Stomach (tissue), 8 donors: ENCODE measurements at regions not wholly inside any gene's neighbourhood (a gene's known extent, or its start where the extent isn't known, plus 50 kb on each side); places are given as distances from the start of the nearest gene placed in this dataset.

ENCODE experiments used
- DNase-seq, 2 donors: peaks; one replicate each; pipeline versions ENCODE4 v3.0.0 to v3.0.0-alpha.2; 2013 to 2019
- H3K27ac ChIP-seq, 5 donors: fragments of 200-600 bp in 4 of 5; sonication (generic) in 4 of 5; one replicate each; pipeline ENCODE4 v1.5.1; 2013 to 2019; ENCODE audit warnings: mild to moderate bottlenecking in 1 of 5, moderate library complexity in 1 of 5
- H3K27me3 ChIP-seq, 3 donors: fragments of 200-600 bp; sonication (generic); one replicate each; pipeline ENCODE4 v1.5.1; 2017 to 2019; ENCODE audit warnings: mixed run types in 1 of 3
- H3K36me3 ChIP-seq, 4 donors: fragments of 200-600 bp; sonication (generic); 1 replicate in 3 of 4; 2 replicates in 1 of 4; pipeline ENCODE4 v1.5.1; 2016 to 2019
- H3K4me1 ChIP-seq, 4 donors: fragments of 200-600 bp; sonication (generic); one replicate each; pipeline ENCODE4 v1.5.1; 2016 to 2019
- H3K4me3 ChIP-seq, 4 donors: fragments of 200-600 bp; sonication (generic) in 3 of 4; one replicate each; pipeline ENCODE4 v1.5.1; 2016 to 2019; ENCODE audit warnings: mild to moderate bottlenecking in 1 of 4
- H3K9me3 ChIP-seq, 4 donors: fragments of 200-600 bp; sonication (generic); one replicate each; pipeline ENCODE4 v1.5.1; 2016 to 2019
- EP300 ChIP-seq: sonication (generic); formaldehyde crosslinking; IDR thresholded peaks from one replicate; pipeline ENCODE4 v1.6.1; 2017; ENCODE audit warnings: antibody characterized with exemption
- POLR2A ChIP-seq, 4 donors: fragments of 450-650 bp; IDR thresholded peaks; one replicate each; pipeline ENCODE4 v1.6.1; 2016; ENCODE audit warnings: antibody characterized with exemption in 4 of 4, control low read depth in 2 of 4, mild to moderate bottlenecking in 1 of 4, moderate library complexity in 1 of 4
- POLR2AphosphoS5 ChIP-seq, 3 donors: sonication (generic); formaldehyde crosslinking; IDR thresholded peaks; one replicate each; pipeline ENCODE4 v1.6.1; 2016; ENCODE audit warnings: antibody characterized with exemption in 3 of 3
- WGBS, 5 donors: extraction: QIAGEN DNeasy Blood & Tissue Kit in 3 of 5; methylation state at CpG; one replicate each; pipeline versions ENCODE4 v1.1.5 to v1.1.7; 2013 to 2018; 5-methylcytosine and 5-hydroxymethylcytosine counted together
- intact Hi-C: fragments of 100-400 bp; cut with DNase I; formaldehyde crosslinking; loops from one replicate; pipeline ENCODE4 v1.15.1; 2023; ENCODE audit warnings: low total_unique reads
- TF ChIP-seq, protein P1 (sequence below), 7 experiments: fragments of 450-650 bp in 4 of 7; fragments of 200-600 bp in 3 of 7; sonication (generic) in 3 of 7; IDR thresholded peaks; one replicate each; pipeline ENCODE4 v1.5.1; 2016 to 2019; ENCODE audit warnings: antibody characterized with exemption in 7 of 7, control low read depth in 2 of 7, mild to moderate bottlenecking in 1 of 7
- donor health status: healthy with polysubstance abuse.
- donor health status: Bipolar disorder and iron deficiency.
- donor health status: healthy.

DNA sequence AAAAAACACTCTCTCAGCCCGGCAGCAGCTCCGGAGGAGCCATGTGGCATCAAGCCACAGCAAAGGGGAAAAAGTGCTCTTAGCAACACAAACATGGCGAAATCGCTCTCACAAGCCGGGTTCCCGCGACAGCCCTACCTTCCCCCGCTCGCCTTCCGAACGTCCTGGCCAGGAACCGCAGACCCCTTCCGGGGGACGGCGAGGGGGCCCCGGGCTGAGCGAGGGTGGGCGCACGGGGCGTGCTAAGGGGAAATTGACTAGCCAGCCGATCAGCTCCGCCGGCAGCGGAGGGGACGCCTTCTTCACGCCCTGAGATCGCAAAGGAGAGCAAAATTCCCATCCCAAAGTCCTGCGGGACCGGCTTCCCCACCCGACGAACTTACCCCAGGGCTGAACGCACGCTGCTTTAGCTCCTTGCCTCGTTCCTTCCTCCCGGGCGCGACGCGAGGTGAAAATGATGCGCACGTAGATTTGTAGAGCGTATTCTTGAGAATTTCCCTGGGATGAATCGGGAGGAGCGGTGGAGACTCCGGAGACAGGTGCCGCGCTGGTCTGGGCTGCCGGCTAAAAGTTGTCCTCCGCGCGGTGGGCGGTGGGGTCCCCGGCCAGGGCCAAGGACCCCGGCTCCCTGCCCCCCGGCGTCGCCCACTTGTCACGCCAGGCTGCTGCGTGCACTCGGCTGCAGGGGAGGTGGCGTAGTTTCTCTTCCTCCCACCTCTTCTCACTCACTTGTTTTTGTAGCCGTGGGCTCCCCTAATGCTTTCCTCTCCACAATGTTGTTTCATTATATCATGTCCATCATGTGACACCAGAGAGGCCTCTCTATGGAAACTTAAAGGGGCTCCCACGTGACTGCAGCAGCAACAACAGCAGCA is 220.1 kb upstream of the MKLN1 start:
- TF ChIP-seq EP300: no peak
- TF ChIP-seq POLR2AphosphoS5 (IDR thresholded peaks at IDR 0.05): peak; percentile 69 to 98 (median 89)
- TF ChIP-seq POLR2A (IDR thresholded peaks at IDR 0.05): peak in 2 of 4 donors; percentile 39 to 76
- TF ChIP-seq, protein P1, sequence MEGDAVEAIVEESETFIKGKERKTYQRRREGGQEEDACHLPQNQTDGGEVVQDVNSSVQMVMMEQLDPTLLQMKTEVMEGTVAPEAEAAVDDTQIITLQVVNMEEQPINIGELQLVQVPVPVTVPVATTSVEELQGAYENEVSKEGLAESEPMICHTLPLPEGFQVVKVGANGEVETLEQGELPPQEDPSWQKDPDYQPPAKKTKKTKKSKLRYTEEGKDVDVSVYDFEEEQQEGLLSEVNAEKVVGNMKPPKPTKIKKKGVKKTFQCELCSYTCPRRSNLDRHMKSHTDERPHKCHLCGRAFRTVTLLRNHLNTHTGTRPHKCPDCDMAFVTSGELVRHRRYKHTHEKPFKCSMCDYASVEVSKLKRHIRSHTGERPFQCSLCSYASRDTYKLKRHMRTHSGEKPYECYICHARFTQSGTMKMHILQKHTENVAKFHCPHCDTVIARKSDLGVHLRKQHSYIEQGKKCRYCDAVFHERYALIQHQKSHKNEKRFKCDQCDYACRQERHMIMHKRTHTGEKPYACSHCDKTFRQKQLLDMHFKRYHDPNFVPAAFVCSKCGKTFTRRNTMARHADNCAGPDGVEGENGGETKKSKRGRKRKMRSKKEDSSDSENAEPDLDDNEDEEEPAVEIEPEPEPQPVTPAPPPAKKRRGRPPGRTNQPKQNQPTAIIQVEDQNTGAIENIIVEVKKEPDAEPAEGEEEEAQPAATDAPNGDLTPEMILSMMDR (IDR thresholded peaks at IDR 0.05): peak in 1 of 7 experiments; percentile 7
- DNase-seq: peak; percentile 69 to 84
- H3K9me3 ChIP-seq: no peaks in the 10 kb centered on the region
- H3K36me3 ChIP-seq: peaks cover 0 to 10% (median 0%) of the 10 kb centered on the region in 4 donors
- H3K4me1 ChIP-seq: peaks cover 14 to 69% (median 60%) of the 10 kb centered on the region in 4 donors
- peak overlapping the region; percentile 90 to 100 (median 99) for H3K27ac ChIP-seq
- intact Hi-C loops: no loop called here
- no peaks in the 10 kb centered on the region for H3K27me3 ChIP-seq
- H3K4me3 ChIP-seq: peak overlapping the region; percentile 77 to 93 (median 89)
- WGBS, 5 donors: 0 to 1% (median 0%) methylated on average over 21 to 63 of the region's 63 CpGs

DNA sequence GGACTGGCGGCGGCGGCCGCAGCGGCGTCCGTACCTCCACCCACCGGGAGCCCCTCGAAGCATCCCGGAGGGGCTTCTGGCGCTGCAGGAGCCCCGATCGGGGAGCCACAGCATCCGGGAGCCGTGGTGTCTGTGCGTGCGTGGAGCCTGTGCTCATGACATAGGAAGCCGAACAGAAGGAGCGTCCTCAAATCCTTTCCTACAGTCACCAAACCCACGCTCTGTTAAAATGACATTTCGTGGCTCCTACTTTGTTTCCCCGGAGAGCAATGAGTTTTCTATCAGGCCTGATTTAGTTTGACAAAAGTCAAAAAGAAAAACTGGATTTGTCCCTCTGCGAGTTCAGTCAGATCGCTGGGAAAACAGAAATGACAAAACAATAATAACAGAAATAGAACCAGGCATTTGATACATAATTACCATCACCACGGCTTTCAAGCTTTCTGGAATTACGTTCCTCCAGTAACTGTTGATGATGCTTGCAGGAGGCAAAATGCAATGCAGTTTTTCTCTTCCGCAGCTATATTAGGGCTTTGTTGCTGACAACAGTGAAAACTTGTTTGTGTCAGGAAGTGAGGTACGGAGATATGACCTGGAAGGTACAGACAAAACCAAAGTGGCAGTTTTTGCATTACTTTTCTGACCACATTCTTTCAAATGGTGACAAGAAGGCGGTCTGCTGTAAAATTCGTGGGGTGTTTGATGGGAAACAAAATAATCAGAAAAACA is 219.3 kb upstream of the MKLN1 start:
- WGBS, 5 donors: 4 to 11% (median 7%) methylated on average over 30 of the region's 30 CpGs
- intact Hi-C loops: no loop called here
- Histone ChIP-seq H3K4me1 (peaks cover 9 to 61% (median 52%) of the 10 kb centered on the region in 4 donors), H3K27me3 (no peaks in the 10 kb centered on the region), H3K36me3 (peaks cover 0 to 5% (median 0%) of the 10 kb centered on the region in 4 donors), H3K27ac (peak overlapping the region; percentile 90 to 100 (median 99)), H3K4me3 (peak overlapping the region; percentile 77 to 93 (median 89)), H3K9me3 (no peaks in the 10 kb centered on the region)
- TF ChIP-seq POLR2A (IDR thresholded peaks at IDR 0.05): no peak
- TF ChIP-seq, protein P1 (IDR thresholded peaks at IDR 0.05): no peak
- TF ChIP-seq POLR2AphosphoS5 (IDR thresholded peaks at IDR 0.05): peak in 2 of 3 donors; percentile 45 to 46
- peak in 1 of 2 donors; percentile 58 for DNase-seq

DNA sequence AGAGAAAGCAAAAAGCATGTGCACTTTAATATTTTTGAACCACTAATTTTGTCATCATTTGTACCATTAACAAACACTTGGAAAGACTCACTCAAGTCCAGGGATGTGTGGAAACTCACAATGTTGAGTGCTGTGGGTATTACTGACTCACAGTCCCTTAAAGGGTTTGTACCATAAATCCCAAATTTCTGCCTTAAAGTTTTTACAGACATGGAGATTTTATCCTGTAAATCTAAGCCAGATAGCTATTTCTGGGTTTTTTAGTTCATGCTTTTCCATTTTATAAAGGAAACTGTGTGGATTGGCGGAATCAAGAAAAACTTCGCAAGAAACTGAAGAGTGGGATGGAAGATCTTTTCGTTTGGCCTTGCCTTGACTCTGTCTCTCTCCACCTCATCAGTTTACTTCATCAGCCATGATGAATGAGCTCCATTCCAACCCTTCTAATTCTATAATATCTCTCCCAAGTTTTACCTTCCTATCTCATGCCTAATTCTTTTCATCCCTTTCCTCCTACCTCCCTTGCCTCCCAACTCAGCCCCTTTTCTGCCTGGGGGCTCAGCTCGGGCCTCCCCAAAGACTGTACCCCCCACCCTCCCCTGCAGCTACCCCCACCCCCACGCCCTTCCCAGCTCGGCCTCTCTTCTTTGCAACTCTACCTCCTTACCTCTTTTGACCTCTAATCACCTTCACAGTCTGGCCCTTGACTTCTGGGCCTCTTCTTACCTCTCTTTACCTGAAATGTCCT is 218.5 kb upstream of the MKLN1 start:
- H3K9me3 ChIP-seq: no peaks in the 10 kb centered on the region
- DNase-seq: no peak
- 58 to 67% (median 64%) methylated on average over 6 of the region's 6 CpGs for WGBS, 5 donors
- peak overlapping the region; percentile 89 to 100 (median 99) for H3K27ac ChIP-seq
- peaks cover 8 to 53% (median 45%) of the 10 kb centered on the region in 4 donors for H3K4me1 ChIP-seq
- H3K27me3 ChIP-seq: no peaks in the 10 kb centered on the region
- peak overlapping the region; percentile 77 to 93 (median 89) for H3K4me3 ChIP-seq
- TF ChIP-seq, protein P1 (IDR thresholded peaks at IDR 0.05): no peak
- TF ChIP-seq POLR2AphosphoS5 (IDR thresholded peaks at IDR 0.05): no peak
- TF ChIP-seq POLR2A (IDR thresholded peaks at IDR 0.05): no peak
- no peak for TF ChIP-seq EP300
- no peaks in the 10 kb centered on the region for H3K36me3 ChIP-seq
- intact Hi-C loops: no loop called here
